ENCODE measurements at regions not wholly inside any gene's neighbourhood (a gene's known extent, or its start where the extent isn't known, plus 50 kb on each side); places are given as distances from the start of the nearest gene placed in this dataset.

DNA sequence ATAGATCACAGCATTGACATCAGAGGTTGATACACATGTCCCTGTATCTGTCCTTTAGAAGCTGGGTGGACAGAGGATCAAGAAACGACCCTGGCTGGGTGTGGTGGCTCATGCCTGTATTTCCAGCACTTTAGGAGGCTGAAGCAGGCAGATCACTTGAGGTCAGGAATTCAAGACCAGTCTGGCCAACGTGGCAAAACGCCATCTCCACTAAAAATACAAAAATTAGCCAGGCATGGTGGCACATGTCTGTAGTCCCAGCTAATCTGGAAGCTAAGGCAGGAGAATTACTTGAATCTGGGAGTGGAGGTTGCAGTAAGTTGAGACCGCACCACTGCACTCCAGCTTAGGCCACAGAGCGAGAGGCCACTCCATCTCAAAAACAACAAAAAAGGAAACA, 300.4 kb upstream of the AMELY start:
- DNase-seq (ENCODE audit: low read depth in 3 of 3), result no peak

DNA sequence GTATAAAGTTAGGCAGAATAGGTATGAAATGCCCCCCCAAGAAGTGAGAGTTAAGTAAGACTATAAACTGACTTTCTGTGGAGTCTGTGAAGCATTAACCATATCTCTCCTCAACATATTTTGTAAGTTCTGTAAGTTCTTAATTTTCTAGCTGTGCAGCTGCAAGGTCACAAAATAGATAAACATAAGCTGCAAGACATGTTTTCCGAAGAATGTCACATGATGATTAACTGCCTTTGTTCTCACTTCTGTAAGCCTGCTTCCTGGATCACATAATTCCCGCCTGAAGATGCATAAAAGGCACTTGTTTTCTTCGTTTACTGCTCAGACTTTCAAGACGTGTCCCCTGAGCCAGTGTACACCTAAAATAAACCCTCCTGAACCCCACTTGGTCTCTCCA, 292.9 kb upstream of the AMELY start:
- DNase-seq (ENCODE audit: low read depth in 3 of 3), result no peak

DNA sequence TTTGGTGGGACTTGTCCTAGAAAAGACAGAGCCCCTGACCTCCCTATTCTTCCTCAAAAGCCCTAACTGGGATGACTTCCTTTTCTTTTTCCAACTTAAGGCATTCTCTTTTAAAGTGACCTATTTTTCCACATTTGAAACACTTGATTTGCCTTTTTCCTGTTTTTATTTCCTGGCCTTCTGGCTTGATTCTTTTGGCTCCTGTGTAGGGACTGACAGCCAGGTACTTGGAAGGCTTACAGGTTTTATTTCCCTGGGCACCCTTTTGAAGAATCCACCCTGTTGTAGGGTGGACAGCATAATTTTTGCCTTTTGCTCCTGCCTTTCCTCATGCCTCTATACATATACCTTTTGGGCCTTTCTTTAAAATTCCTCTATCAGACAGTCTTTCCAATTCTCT, 271.0 kb upstream of the AMELY start:
- no peak for DNase-seq (ENCODE audit: low read depth in 3 of 3)

DNA sequence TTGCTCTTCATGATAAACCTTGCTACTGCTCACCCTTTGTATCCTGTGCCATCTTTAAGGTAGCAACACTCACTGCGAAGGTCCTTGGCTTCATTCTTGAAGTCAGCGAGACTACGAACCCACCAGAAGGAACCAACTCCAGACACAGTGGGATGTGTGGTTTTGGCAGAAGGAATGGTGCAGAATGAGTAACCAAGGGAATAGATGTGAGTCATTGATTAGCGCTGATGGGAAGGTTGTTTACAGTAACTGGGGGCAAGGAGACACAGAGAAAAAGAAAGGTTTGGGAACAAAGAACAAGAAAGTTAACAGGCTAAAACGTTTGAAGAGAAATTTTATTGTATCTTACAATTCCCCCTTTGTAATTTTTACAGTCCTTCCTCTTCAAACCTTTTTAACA, 266.1 kb upstream of the AMELY start:
- no peak for DNase-seq (ENCODE audit: low read depth in 3 of 3)

DNA sequence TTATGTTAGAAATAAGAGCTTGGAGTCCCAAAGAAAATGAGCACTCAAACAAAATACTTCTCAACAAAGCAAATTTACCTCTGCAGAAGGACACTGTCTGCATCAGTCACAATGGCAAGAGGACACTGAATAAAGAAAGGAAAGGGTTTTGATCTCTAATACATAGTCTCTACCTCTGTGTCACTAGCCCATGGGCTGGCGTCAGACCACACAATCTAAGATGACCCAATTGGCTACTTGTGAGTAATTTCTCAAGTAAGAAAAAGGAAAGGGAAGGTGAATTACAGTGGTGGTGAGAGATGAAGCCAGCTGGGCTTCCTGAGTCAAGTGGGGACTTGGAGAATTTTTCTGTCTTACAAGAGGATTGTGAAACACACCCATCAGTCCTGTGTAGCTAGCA, 257.9 kb upstream of the AMELY start:
- DNase-seq (ENCODE audit: low read depth in 3 of 3), result no peak

DNA sequence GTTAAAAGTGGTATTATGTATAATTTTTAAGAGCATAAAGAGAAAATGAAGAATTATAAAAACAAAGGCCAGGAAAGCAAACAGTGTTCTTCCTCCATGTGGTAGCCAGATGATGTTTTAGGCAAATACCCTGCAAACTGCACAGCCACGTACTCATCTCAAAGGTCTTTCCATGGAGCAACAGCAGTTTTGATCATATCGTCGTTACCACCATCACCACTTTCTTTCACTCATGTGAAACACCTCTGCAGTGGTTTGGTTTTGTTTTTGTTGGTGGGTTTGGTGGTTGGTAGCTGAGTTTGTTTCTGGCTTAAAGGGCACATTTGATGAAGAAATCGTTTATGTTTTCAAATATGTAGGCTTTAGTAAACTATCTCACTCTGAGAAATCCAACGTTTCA, 229.9 kb upstream of the AMELY start:
- DNase-seq (ENCODE audit: low read depth in 3 of 3), result no peak
